Mesothelial cell of epicardium (in vitro differentiated cells): ENCODE measurements at regions not wholly inside any gene's neighbourhood (a gene's known extent, or its start where the extent isn't known, plus 50 kb on each side); places are given as distances from the start of the nearest gene placed in this dataset.

Experiments
- DNase-seq, 2 experiments: peaks; one replicate each; pipeline ENCODE4 v3.0.0; 2021; ENCODE audit warnings: low spot score in 2 of 2; ENCODE audit not compliant: unreplicated experiment in 2 of 2
- H3K27ac Mint-ChIP-seq: 2 replicates; pipeline ENCODE4 v1.8.0; 2021; ENCODE audit warnings: mixed read lengths
- H3K27me3 Mint-ChIP-seq: 2 replicates; pipeline ENCODE4 v1.8.0; 2021; ENCODE audit warnings: low read depth, mixed read lengths
- H3K36me3 Mint-ChIP-seq: 2 replicates; pipeline ENCODE4 v1.8.0; 2021; ENCODE audit warnings: mixed read lengths
- H3K4me1 Mint-ChIP-seq: 2 replicates; pipeline ENCODE4 v1.8.0; 2021; ENCODE audit warnings: mixed read lengths
- H3K4me3 Mint-ChIP-seq: 2 replicates; pipeline ENCODE4 v1.8.0; 2021; ENCODE audit warnings: mild to moderate bottlenecking, moderate library complexity, mixed read lengths
- H3K9me3 Mint-ChIP-seq: 2 replicates; pipeline ENCODE4 v1.8.0; 2021; ENCODE audit warnings: mixed read lengths
- TF ChIP-seq, protein P1 (sequence below): fragments of 200-600 bp; sonication (generic); IDR thresholded peaks from one replicate; pipeline ENCODE4 v1.5.0; 2021; ENCODE audit warnings: antibody characterized with exemption; ENCODE audit not compliant: unreplicated experiment

- TF ChIP-seq, protein P1, sequence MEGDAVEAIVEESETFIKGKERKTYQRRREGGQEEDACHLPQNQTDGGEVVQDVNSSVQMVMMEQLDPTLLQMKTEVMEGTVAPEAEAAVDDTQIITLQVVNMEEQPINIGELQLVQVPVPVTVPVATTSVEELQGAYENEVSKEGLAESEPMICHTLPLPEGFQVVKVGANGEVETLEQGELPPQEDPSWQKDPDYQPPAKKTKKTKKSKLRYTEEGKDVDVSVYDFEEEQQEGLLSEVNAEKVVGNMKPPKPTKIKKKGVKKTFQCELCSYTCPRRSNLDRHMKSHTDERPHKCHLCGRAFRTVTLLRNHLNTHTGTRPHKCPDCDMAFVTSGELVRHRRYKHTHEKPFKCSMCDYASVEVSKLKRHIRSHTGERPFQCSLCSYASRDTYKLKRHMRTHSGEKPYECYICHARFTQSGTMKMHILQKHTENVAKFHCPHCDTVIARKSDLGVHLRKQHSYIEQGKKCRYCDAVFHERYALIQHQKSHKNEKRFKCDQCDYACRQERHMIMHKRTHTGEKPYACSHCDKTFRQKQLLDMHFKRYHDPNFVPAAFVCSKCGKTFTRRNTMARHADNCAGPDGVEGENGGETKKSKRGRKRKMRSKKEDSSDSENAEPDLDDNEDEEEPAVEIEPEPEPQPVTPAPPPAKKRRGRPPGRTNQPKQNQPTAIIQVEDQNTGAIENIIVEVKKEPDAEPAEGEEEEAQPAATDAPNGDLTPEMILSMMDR, result no peak
- Mint-ChIP-seq H3K27me3 (peaks cover 53% of the 10 kb centered on the region), H3K4me3 (no peak overlapping the region), H3K27ac (no peak overlapping the region), H3K9me3 (peaks cover 7% of the 10 kb centered on the region), H3K4me1 (no peaks in the 10 kb centered on the region), H3K36me3 (no peaks in the 10 kb centered on the region)
- no peak for DNase-seq
These were observed 81.6 kb downstream of the TMEM174 start for GRCh38 chr5:73254642-73255041.

DNA sequence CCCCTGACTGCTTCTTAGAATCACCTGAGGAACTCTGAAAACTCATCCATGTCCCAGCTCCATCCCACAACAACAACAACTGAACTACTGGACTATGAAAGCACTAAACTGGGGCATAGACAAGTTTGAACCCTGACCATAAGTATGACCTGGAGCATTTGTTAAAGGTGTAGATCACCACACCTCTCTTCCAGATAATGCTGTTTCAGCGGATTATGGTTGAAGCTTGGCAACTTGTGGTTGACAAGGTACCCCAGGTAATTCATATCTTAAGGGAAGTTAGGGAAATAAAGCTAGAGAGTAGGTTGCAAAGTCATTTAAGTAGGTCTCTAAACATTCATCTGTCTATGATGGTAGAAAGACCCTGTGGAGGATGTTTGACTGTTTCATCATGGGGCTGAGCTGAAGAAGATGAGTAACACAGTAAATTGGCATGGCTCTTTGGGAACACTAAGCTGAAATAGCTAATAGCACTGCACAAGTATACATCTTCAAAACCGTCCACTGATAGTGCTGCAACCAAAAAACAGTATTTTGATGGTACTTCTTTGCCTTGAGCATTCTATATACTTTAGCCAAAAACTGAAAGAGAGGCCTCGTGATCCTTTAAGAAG, 80.2 kb downstream of the TMEM174 start:
- no peaks in the 10 kb centered on the region for H3K4me1 Mint-ChIP-seq
- no peak overlapping the region for H3K4me3 Mint-ChIP-seq
- peaks cover 59% of the 10 kb centered on the region for H3K27me3 Mint-ChIP-seq
- H3K27ac Mint-ChIP-seq, result no peak overlapping the region
- H3K36me3 Mint-ChIP-seq, result no peaks in the 10 kb centered on the region
- TF ChIP-seq, protein P1, result no peak
- H3K9me3 Mint-ChIP-seq, result peaks cover 7% of the 10 kb centered on the region
- DNase-seq, result no peak

DNA sequence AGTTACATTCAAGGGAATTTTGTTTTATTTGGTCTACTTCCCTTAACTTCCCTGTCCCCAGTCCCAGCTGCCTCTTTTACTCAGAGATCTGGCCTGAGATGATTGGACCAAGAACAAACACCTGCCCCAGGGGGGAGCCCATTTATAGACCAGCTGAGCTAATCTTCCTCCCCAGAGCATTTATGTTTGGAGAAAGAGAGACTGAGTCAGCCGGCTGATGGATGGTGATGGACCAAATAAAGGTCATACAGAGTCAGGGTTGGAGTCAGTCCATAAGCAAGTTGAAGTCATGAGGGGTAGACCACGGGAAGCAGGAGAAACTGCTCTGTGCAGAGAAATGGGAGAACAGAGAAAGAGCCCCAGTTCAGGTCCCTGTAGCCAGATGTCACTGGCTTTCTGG, 77.7 kb downstream of the TMEM174 start:
- no peak overlapping the region for H3K27ac Mint-ChIP-seq
- H3K27me3 Mint-ChIP-seq, result peaks cover 74% of the 10 kb centered on the region
- H3K9me3 Mint-ChIP-seq, result no peaks in the 10 kb centered on the region
- no peak for DNase-seq
- H3K4me1 Mint-ChIP-seq, result peaks cover 4% of the 10 kb centered on the region
- TF ChIP-seq, protein P1, result no peak
- no peak overlapping the region for H3K4me3 Mint-ChIP-seq
- no peaks in the 10 kb centered on the region for H3K36me3 Mint-ChIP-seq

DNA sequence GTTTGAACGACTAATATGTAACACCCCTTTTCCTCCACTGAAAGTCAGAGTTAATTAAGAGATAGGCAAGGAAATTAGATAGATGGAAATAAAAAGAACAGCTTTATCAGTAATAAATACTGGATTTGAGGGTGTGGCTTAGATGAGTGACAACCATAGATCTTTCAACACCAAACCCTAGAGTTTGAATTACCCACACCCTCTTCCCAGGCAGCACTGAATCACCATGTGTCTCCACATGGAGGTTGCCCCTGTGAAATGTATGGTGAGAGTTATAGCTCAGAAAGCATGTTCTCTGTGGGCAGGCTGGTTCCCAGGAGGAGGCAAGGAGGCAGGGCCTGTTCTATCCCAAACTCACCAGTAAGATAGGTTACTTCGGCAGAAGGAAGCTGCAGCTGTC, 69.7 kb downstream of the TMEM174 start:
- peaks cover 32% of the 10 kb centered on the region for H3K27me3 Mint-ChIP-seq
- no peak for DNase-seq
- H3K4me1 Mint-ChIP-seq, result peaks cover 6% of the 10 kb centered on the region
- no peak overlapping the region for H3K4me3 Mint-ChIP-seq
- TF ChIP-seq, protein P1, result no peak
- H3K36me3 Mint-ChIP-seq, result no peaks in the 10 kb centered on the region
- H3K9me3 Mint-ChIP-seq, result no peaks in the 10 kb centered on the region
- no peak overlapping the region for H3K27ac Mint-ChIP-seq

DNA sequence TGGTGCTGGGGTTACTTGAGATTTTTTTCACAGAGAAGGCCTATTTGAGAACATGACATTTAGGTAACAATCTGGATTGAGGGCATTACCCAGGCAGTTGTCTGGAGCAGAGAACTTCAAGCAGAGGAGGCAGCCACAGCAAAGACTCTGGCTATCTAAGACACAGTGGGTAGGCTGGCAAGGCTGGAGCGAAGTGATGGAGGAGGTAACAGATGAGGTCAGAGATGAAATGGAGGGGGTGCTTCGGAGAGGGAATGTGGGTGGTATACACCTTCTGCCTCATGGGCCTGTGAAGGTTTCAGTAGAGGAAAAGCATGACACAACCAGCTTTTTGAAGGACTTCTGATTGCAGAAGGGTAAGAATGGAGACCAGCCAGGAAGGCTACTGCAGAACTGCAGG, 65.9 kb downstream of the TMEM174 start:
- H3K9me3 Mint-ChIP-seq, result no peaks in the 10 kb centered on the region
- no peak for DNase-seq
- no peak overlapping the region for H3K27ac Mint-ChIP-seq
- no peak overlapping the region for H3K4me3 Mint-ChIP-seq
- peaks cover 1% of the 10 kb centered on the region for H3K4me1 Mint-ChIP-seq
- no peaks in the 10 kb centered on the region for H3K36me3 Mint-ChIP-seq
- TF ChIP-seq, protein P1, result no peak
- H3K27me3 Mint-ChIP-seq, result peaks cover 48% of the 10 kb centered on the region
